K562 (cell line): ENCODE measurements at regions not wholly inside any gene's neighbourhood (a gene's known extent, or its start where the extent isn't known, plus 50 kb on each side); places are given as distances from the start of the nearest gene placed in this dataset.

Source experiments
- CREM ChIP-seq: IDR thresholded peaks from 2 replicates; pipeline ENCODE4 v1.6.1; 2014; ENCODE audit warnings: antibody characterized with exemption, low read depth
- EP300 ChIP-seq: IDR thresholded peaks from 2 replicates; pipeline ENCODE4 v1.6.1; 2012; ENCODE audit warnings: low read length, improper control_type of control experiment
- JUND ChIP-seq, 2 experiments: IDR thresholded peaks; 2 replicates in 1 of 2; 3 replicates in 1 of 2; pipeline ENCODE4 v1.6.1; 2011; ENCODE audit warnings: borderline replicate concordance in 2 of 2, low read depth in 2 of 2, low read length in 2 of 2, improper control_type of control experiment in 1 of 2, missing biosample characterization in 1 of 2, missing genetic modification characterization in 1 of 2, missing genetic modification reagents in 1 of 2
- KAT7 ChIP-seq: sonication (generic); formaldehyde crosslinking; IDR thresholded peaks from 2 replicates; pipeline ENCODE4 v1.8.0; 2022; ENCODE audit warnings: missing genetic modification reagents, mild to moderate bottlenecking, borderline replicate concordance
- RAD51 ChIP-seq: fragments of 450-650 bp; IDR thresholded peaks from 2 replicates; pipeline ENCODE4 v1.7.1; 2016; ENCODE audit warnings: low read depth, mild to moderate bottlenecking, borderline replicate concordance
- SREBF2 ChIP-seq: sonication (generic); formaldehyde crosslinking; IDR thresholded peaks from 2 replicates; pipeline ENCODE4 v1.4.0; 2020; ENCODE audit warnings: mild to moderate bottlenecking, missing genetic modification reagents
- ZNF224 ChIP-seq: sonication (generic); formaldehyde crosslinking; IDR thresholded peaks from 2 replicates; pipeline ENCODE4 v1.8.0; 2022; ENCODE audit warnings: mild to moderate bottlenecking, missing genetic modification reagents
- ZNF408 ChIP-seq: fragments of 250-450 bp; sonication (Bioruptor Pico); IDR thresholded peaks from 2 replicates; pipeline ENCODE4 v1.4.0; 2020; ENCODE audit warnings: low read depth, mild to moderate bottlenecking, moderate library complexity
- ZZZ3 ChIP-seq: fragments of 450-650 bp; IDR thresholded peaks from 2 replicates; pipeline ENCODE4 v1.6.1; 2016; ENCODE audit warnings: antibody characterized with exemption, mild to moderate bottlenecking, moderate library complexity
- TF ChIP-seq, protein P1 (sequence below): sonication (generic); formaldehyde crosslinking; IDR thresholded peaks from 2 replicates; pipeline ENCODE4 v1.8.0; 2022; ENCODE audit warnings: mild to moderate bottlenecking, low read depth, missing genetic modification reagents
- TF ChIP-seq, protein P2 (sequence below): sonication (generic); formaldehyde crosslinking; IDR thresholded peaks from 2 replicates; pipeline ENCODE4 v1.8.0; 2022; ENCODE audit warnings: missing genetic modification reagents, mild to moderate bottlenecking, borderline replicate concordance
- TF ChIP-seq, protein P3 (sequence below), 3 experiments: IDR thresholded peaks in 2 of 3; conservative IDR thresholded peaks in 1 of 3; 2 replicates each; pipeline ENCODE4 v1.5.1; 2011 to 2012; ENCODE audit warnings: low read length in 3 of 3, mild to moderate bottlenecking in 3 of 3, control low read depth in 2 of 3, improper control_type of control experiment in 1 of 3, inconsistent platforms in 1 of 3, low read depth in 1 of 3, mixed read lengths in 1 of 3, moderate library complexity in 1 of 3; ENCODE audit not compliant: insufficient read depth in 2 of 3

DNA sequence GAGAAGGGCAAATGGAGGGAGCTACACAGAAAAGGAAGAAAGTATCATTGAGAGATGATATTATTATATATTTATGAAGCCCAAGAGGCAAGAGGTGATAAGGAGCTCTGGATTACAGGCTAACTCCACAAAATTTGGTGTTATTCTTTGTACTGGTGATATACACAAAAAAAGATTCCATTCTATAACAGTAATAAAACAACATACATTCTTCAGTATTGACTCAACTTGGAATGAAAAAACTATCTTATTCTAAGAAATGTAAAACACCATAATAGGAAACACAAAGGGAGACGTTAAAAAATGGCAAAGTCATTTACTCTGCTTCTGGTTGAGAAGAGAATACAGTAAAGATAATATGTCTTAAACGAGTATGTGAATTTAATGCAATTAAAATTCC is 99.4 kb downstream of the TEX35 start:
- TF ChIP-seq EP300 (no peak), ZNF224 (CRISPR knock-in tag) (no peak), SREBF2 (CRISPR knock-in tag) (no peak), ZZZ3 (no peak), ZNF408 (no peak), JUND (IDR thresholded peaks at IDR 0.05; ENCODE audit: borderline replicate concordance, low read depth, low read length) (no peak), JUND (tag; IDR thresholded peaks at IDR 0.05; ENCODE audit: borderline replicate concordance, low read depth, low read length) (no peak), KAT7 (CRISPR knock-in tag) (no peak), CREM (no peak), RAD51 (no peak)
- TF ChIP-seq, protein P1, sequence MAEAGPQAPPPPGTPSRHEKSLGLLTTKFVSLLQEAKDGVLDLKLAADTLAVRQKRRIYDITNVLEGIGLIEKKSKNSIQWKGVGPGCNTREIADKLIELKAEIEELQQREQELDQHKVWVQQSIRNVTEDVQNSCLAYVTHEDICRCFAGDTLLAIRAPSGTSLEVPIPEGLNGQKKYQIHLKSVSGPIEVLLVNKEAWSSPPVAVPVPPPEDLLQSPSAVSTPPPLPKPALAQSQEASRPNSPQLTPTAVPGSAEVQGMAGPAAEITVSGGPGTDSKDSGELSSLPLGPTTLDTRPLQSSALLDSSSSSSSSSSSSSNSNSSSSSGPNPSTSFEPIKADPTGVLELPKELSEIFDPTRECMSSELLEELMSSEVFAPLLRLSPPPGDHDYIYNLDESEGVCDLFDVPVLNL (CRISPR knock-in tag) = no peak
- TF ChIP-seq, protein P2, sequence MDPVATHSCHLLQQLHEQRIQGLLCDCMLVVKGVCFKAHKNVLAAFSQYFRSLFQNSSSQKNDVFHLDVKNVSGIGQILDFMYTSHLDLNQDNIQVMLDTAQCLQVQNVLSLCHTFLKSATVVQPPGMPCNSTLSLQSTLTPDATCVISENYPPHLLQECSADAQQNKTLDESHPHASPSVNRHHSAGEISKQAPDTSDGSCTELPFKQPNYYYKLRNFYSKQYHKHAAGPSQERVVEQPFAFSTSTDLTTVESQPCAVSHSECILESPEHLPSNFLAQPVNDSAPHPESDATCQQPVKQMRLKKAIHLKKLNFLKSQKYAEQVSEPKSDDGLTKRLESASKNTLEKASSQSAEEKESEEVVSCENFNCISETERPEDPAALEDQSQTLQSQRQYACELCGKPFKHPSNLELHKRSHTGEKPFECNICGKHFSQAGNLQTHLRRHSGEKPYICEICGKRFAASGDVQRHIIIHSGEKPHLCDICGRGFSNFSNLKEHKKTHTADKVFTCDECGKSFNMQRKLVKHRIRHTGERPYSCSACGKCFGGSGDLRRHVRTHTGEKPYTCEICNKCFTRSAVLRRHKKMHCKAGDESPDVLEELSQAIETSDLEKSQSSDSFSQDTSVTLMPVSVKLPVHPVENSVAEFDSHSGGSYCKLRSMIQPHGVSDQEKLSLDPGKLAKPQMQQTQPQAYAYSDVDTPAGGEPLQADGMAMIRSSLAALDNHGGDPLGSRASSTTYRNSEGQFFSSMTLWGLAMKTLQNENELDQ (CRISPR knock-in tag) = no peak
- TF ChIP-seq, protein P3, sequence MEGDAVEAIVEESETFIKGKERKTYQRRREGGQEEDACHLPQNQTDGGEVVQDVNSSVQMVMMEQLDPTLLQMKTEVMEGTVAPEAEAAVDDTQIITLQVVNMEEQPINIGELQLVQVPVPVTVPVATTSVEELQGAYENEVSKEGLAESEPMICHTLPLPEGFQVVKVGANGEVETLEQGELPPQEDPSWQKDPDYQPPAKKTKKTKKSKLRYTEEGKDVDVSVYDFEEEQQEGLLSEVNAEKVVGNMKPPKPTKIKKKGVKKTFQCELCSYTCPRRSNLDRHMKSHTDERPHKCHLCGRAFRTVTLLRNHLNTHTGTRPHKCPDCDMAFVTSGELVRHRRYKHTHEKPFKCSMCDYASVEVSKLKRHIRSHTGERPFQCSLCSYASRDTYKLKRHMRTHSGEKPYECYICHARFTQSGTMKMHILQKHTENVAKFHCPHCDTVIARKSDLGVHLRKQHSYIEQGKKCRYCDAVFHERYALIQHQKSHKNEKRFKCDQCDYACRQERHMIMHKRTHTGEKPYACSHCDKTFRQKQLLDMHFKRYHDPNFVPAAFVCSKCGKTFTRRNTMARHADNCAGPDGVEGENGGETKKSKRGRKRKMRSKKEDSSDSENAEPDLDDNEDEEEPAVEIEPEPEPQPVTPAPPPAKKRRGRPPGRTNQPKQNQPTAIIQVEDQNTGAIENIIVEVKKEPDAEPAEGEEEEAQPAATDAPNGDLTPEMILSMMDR (IDR thresholded peaks at IDR 0.05 in 2 of 3, conservative IDR thresholded peaks at IDR 0.05 in 1 of 3; ENCODE audit: insufficient read depth in 2 of 3, low read depth in 1 of 3, low read length in 3 of 3) = no peak
